ENCODE measurements at regions not wholly inside any gene's neighbourhood (a gene's known extent, or its start where the extent isn't known, plus 50 kb on each side); places are given as distances from the start of the nearest gene placed in this dataset.
"Not testable (repeated sequence)": the region's sequence is repeated elsewhere in the genome, so short reads cannot be mapped to it uniquely, and the experiment has no call there.

- Histone ChIP-seq H3K4me1 (ENCODE audit: control insufficient read depth, insufficient read depth, low read length) (no peaks in the 10 kb centered on the region), H3K36me3 (ENCODE audit: control insufficient read depth, insufficient read depth, low read length) (no peaks in the 10 kb centered on the region), H3K27me3 (ENCODE audit: control insufficient read depth, insufficient read depth, low read length) (no peaks in the 10 kb centered on the region), H3K9me3 (ENCODE audit: control insufficient read depth, insufficient read depth, low read length) (no peaks in the 10 kb centered on the region), H3K27ac (ENCODE audit: low read length) (no peak overlapping the region), H3K4me3 (ENCODE audit: low read length) (no peak overlapping the region)
- no peak for DNase-seq (ENCODE audit: low read depth, low spot score)
- WGBS (ENCODE audit: insufficient coverage, insufficient read length), result no CpG with 5 or more reads among the region's 3 CpGs
Measured at GRCh38 chr13:99093997-99094396, 106.7 kb upstream of the UBAC2 start.

- H3K4me3 ChIP-seq (ENCODE audit: low read length); H3K27ac ChIP-seq (ENCODE audit: low read length); H3K4me1 ChIP-seq (ENCODE audit: control insufficient read depth, insufficient read depth, low read length); DNase-seq (ENCODE audit: low read depth, low spot score); H3K36me3 ChIP-seq (ENCODE audit: control insufficient read depth, insufficient read depth, low read length); H3K27me3 ChIP-seq (ENCODE audit: control insufficient read depth, insufficient read depth, low read length); H3K9me3 ChIP-seq (ENCODE audit: control insufficient read depth, insufficient read depth, low read length): not testable (repeated sequence)
- no CpG with 5 or more reads among the region's 5 CpGs for WGBS (ENCODE audit: insufficient coverage, insufficient read length)
Measured at GRCh38 chr13:99101831-99102230, 98.8 kb upstream of the UBAC2 start.

- Histone ChIP-seq H3K27ac (ENCODE audit: low read length) (no peak overlapping the region), H3K36me3 (ENCODE audit: control insufficient read depth, insufficient read depth, low read length) (no peaks in the 10 kb centered on the region), H3K27me3 (ENCODE audit: control insufficient read depth, insufficient read depth, low read length) (no peaks in the 10 kb centered on the region), H3K4me1 (ENCODE audit: control insufficient read depth, insufficient read depth, low read length) (no peaks in the 10 kb centered on the region; the same call in 1 of the 2 replicates), H3K9me3 (ENCODE audit: control insufficient read depth, insufficient read depth, low read length) (no peaks in the 10 kb centered on the region), H3K4me3 (ENCODE audit: low read length) (no peak overlapping the region)
- WGBS (ENCODE audit: insufficient coverage, insufficient read length), result no CpG with 5 or more reads among the region's 7 CpGs
- no peak for DNase-seq (ENCODE audit: low read depth, low spot score)
Measured at GRCh38 chr13:99103536-99103935, 97.1 kb upstream of the UBAC2 start.

GRCh38 chr13:99104396-99104795 is 96.3 kb upstream of the UBAC2 start:
- Histone ChIP-seq H3K4me3 (ENCODE audit: low read length) (no peak overlapping the region), H3K4me1 (ENCODE audit: control insufficient read depth, insufficient read depth, low read length) (no peaks in the 10 kb centered on the region; the same call in 1 of the 2 replicates), H3K9me3 (ENCODE audit: control insufficient read depth, insufficient read depth, low read length) (no peaks in the 10 kb centered on the region), H3K36me3 (ENCODE audit: control insufficient read depth, insufficient read depth, low read length) (no peaks in the 10 kb centered on the region), H3K27ac (ENCODE audit: low read length) (no peak overlapping the region), H3K27me3 (ENCODE audit: control insufficient read depth, insufficient read depth, low read length) (no peaks in the 10 kb centered on the region)
- WGBS (ENCODE audit: insufficient coverage, insufficient read length), result no CpG with 5 or more reads among the region's 9 CpGs
- no peak for DNase-seq (ENCODE audit: low read depth, low spot score)

- DNase-seq (ENCODE audit: low read depth, low spot score), result no peak
- Histone ChIP-seq H3K27ac (ENCODE audit: low read length) (no peak overlapping the region), H3K4me1 (ENCODE audit: control insufficient read depth, insufficient read depth, low read length) (no peaks in the 10 kb centered on the region; the same call in 1 of the 2 replicates), H3K9me3 (ENCODE audit: control insufficient read depth, insufficient read depth, low read length) (no peaks in the 10 kb centered on the region), H3K4me3 (ENCODE audit: low read length) (no peak overlapping the region), H3K36me3 (ENCODE audit: control insufficient read depth, insufficient read depth, low read length) (no peaks in the 10 kb centered on the region), H3K27me3 (ENCODE audit: control insufficient read depth, insufficient read depth, low read length) (no peaks in the 10 kb centered on the region)
- WGBS (ENCODE audit: insufficient coverage, insufficient read length), result no CpG with 5 or more reads among the region's 3 CpGs
Measured at GRCh38 chr13:99105160-99105559, 95.5 kb upstream of the UBAC2 start.

- Histone ChIP-seq H3K4me1 (ENCODE audit: control insufficient read depth, insufficient read depth, low read length) (no peaks in the 10 kb centered on the region; the same call in 1 of the 2 replicates), H3K27me3 (ENCODE audit: control insufficient read depth, insufficient read depth, low read length) (no peaks in the 10 kb centered on the region), H3K4me3 (ENCODE audit: low read length) (no peak overlapping the region), H3K36me3 (ENCODE audit: control insufficient read depth, insufficient read depth, low read length) (no peaks in the 10 kb centered on the region), H3K27ac (ENCODE audit: low read length) (no peak overlapping the region), H3K9me3 (ENCODE audit: control insufficient read depth, insufficient read depth, low read length) (no peaks in the 10 kb centered on the region)
- no peak for DNase-seq (ENCODE audit: low read depth, low spot score)
- no CpG with 5 or more reads among the region's 5 CpGs for WGBS (ENCODE audit: insufficient coverage, insufficient read length)
Measured at GRCh38 chr13:99113351-99113750, 87.3 kb upstream of the UBAC2 start.

GRCh38 chr13:99118179-99118578 is 82.5 kb upstream of the UBAC2 start:
- no CpG with 5 or more reads among the region's 8 CpGs for WGBS (ENCODE audit: insufficient coverage, insufficient read length)
- H3K27ac ChIP-seq (ENCODE audit: low read length), result no peak overlapping the region
- no peaks in the 10 kb centered on the region for H3K36me3 ChIP-seq (ENCODE audit: control insufficient read depth, insufficient read depth, low read length)
- no peak for DNase-seq (ENCODE audit: low read depth, low spot score)
- H3K4me1 ChIP-seq (ENCODE audit: control insufficient read depth, insufficient read depth, low read length), result no peaks in the 10 kb centered on the region
- H3K27me3 ChIP-seq (ENCODE audit: control insufficient read depth, insufficient read depth, low read length), result peaks cover 2% of the 10 kb centered on the region; the same call in 1 of the 2 replicates
- no peak overlapping the region for H3K4me3 ChIP-seq (ENCODE audit: low read length)
- no peaks in the 10 kb centered on the region for H3K9me3 ChIP-seq (ENCODE audit: control insufficient read depth, insufficient read depth, low read length)

GRCh38 chr13:99119656-99120055 is 81.0 kb upstream of the UBAC2 start:
- no CpG with 5 or more reads among the region's 7 CpGs for WGBS (ENCODE audit: insufficient coverage, insufficient read length)
- H3K27ac ChIP-seq (ENCODE audit: low read length), result no peak overlapping the region
- no peaks in the 10 kb centered on the region for H3K4me1 ChIP-seq (ENCODE audit: control insufficient read depth, insufficient read depth, low read length)
- no peaks in the 10 kb centered on the region for H3K36me3 ChIP-seq (ENCODE audit: control insufficient read depth, insufficient read depth, low read length)
- no peak for DNase-seq (ENCODE audit: low read depth, low spot score)
- no peak overlapping the region for H3K4me3 ChIP-seq (ENCODE audit: low read length)
- peaks cover 2% of the 10 kb centered on the region; the same call in 1 of the 2 replicates for H3K27me3 ChIP-seq (ENCODE audit: control insufficient read depth, insufficient read depth, low read length)
- no peaks in the 10 kb centered on the region for H3K9me3 ChIP-seq (ENCODE audit: control insufficient read depth, insufficient read depth, low read length)

- DNase-seq (ENCODE audit: low read depth, low spot score), result no peak
- no CpG with 5 or more reads among the region's 1 CpG for WGBS (ENCODE audit: insufficient coverage, insufficient read length)
- Histone ChIP-seq H3K9me3 (ENCODE audit: control insufficient read depth, insufficient read depth, low read length) (no peaks in the 10 kb centered on the region), H3K27ac (ENCODE audit: low read length) (no peak overlapping the region), H3K4me3 (ENCODE audit: low read length) (no peak overlapping the region), H3K4me1 (ENCODE audit: control insufficient read depth, insufficient read depth, low read length) (no peaks in the 10 kb centered on the region), H3K27me3 (ENCODE audit: control insufficient read depth, insufficient read depth, low read length) (peaks cover 2% of the 10 kb centered on the region; the same call in 1 of the 2 replicates), H3K36me3 (ENCODE audit: control insufficient read depth, insufficient read depth, low read length) (no peaks in the 10 kb centered on the region)
Measured at GRCh38 chr13:99120751-99121150, 79.9 kb upstream of the UBAC2 start.

- Histone ChIP-seq H3K27me3 (ENCODE audit: control insufficient read depth, insufficient read depth, low read length) (peaks cover 2% of the 10 kb centered on the region; the same call in 1 of the 2 replicates), H3K4me3 (ENCODE audit: low read length) (no peak overlapping the region), H3K36me3 (ENCODE audit: control insufficient read depth, insufficient read depth, low read length) (no peaks in the 10 kb centered on the region), H3K27ac (ENCODE audit: low read length) (no peak overlapping the region), H3K9me3 (ENCODE audit: control insufficient read depth, insufficient read depth, low read length) (no peaks in the 10 kb centered on the region), H3K4me1 (ENCODE audit: control insufficient read depth, insufficient read depth, low read length) (no peaks in the 10 kb centered on the region)
- no peak for DNase-seq (ENCODE audit: low read depth, low spot score)
- WGBS (ENCODE audit: insufficient coverage, insufficient read length), result no CpG with 5 or more reads among the region's 2 CpGs
Measured at GRCh38 chr13:99122171-99122570, 78.5 kb upstream of the UBAC2 start.
